SJCRH30 (cell line): ENCODE measurements at regions not wholly inside any gene's neighbourhood (a gene's known extent, or its start where the extent isn't known, plus 50 kb on each side); places are given as distances from the start of the nearest gene placed in this dataset.

Source experiments
- DNase-seq, 2 experiments: peaks; one replicate each; pipeline ENCODE4 v3.0.0-alpha.2; 2015 to 2020
- H3K27ac ChIP-seq: fragments of 250-450 bp; sonication (Bioruptor Pico); 2 replicates; pipeline ENCODE4 v1.5.1; 2020; ENCODE audit warnings: mild to moderate bottlenecking, moderate library complexity
- H3K27me3 ChIP-seq: fragments of 250-450 bp; sonication (Bioruptor Pico); 2 replicates; pipeline ENCODE4 v1.5.1; 2020; ENCODE audit warnings: mild to moderate bottlenecking, moderate library complexity
- H3K36me3 ChIP-seq: fragments of 250-450 bp; sonication (Bioruptor Pico); 2 replicates; pipeline ENCODE4 v1.5.1; 2020; ENCODE audit warnings: mild to moderate bottlenecking, moderate library complexity
- H3K4me1 ChIP-seq: fragments of 250-450 bp; sonication (Bioruptor Pico); 2 replicates; pipeline ENCODE4 v1.5.1; 2020; ENCODE audit warnings: mild to moderate bottlenecking, moderate library complexity
- H3K4me3 ChIP-seq: fragments of 250-450 bp; sonication (Bioruptor Pico); 2 replicates; pipeline ENCODE4 v1.5.1; 2020; ENCODE audit warnings: mild to moderate bottlenecking, moderate library complexity
- H3K9me3 ChIP-seq: fragments of 250-450 bp; sonication (Bioruptor Pico); replicated peaks from 2 replicates; pipeline ENCODE4 v1.5.1; 2020; ENCODE audit warnings: mild to moderate bottlenecking, moderate library complexity

DNA sequence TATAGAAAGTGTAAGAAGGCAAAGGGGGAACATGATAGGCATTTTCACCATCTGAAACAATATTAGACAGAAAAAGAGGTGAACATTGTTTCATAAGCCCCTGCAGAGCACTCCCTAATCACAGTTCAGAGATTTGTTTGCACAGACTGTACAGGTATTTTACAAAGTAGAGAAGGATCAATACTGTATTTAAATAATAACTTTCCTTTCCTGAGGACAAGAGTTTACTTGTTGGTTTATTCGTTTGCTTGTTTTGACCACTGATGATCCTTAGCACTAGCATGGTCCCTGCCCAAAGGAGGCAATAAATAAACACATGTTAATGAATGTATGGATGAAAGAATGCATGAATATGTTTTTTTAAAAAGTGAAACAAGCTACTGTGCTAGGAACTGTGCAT is 690.1 kb upstream of the COBL start:
- Histone ChIP-seq H3K9me3 (no peaks in the 10 kb centered on the region), H3K27me3 (no peaks in the 10 kb centered on the region), H3K36me3 (no peaks in the 10 kb centered on the region), H3K27ac (no peak overlapping the region), H3K4me3 (no peak overlapping the region), H3K4me1 (no peaks in the 10 kb centered on the region)
- no peak for DNase-seq

- H3K9me3 ChIP-seq, result no peaks in the 10 kb centered on the region
- no peaks in the 10 kb centered on the region for H3K4me1 ChIP-seq
- H3K27me3 ChIP-seq, result no peaks in the 10 kb centered on the region
- DNase-seq, result no peak
- no peak overlapping the region for H3K27ac ChIP-seq
- H3K36me3 ChIP-seq, result no peaks in the 10 kb centered on the region
- no peak overlapping the region for H3K4me3 ChIP-seq
These were observed 689.0 kb upstream of the COBL start for GRCh38 chr7:52005613-52006012.

DNA sequence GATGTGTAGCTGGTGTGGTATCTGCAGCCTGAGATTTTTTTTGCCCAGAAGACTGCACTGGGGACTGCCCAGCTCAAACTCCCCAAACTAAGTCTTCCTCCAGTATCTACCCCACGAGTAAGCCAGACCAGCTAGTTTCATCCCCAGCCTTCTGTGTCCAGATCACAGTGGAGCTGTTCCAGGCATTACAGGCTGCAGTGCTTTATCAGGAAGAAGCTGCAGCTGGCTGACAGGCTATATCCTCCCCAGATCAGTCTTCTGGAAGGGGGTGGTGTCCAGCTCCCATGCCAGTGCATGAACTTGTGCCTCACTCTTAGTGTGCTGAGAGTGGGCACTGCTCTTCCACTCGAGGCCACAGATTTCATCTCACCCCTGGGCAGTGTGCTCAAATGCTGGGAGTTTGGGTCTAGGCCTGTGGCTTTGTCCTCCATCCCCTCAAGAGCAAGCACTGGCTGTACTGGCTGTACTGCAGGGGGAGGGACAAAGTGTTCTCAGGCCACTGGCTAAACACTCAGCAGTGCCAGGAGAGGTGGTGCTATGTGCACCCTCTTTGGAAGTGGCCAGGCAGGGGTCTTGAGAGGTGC is 679.1 kb upstream of the COBL start:
- 0 out of 2 replicates have a peak, but pooled peaks cover 5% of the 10 kb centered on the region for H3K27me3 ChIP-seq
- H3K27ac ChIP-seq, result no peak overlapping the region
- no peaks in the 10 kb centered on the region for H3K9me3 ChIP-seq
- H3K4me3 ChIP-seq, result no peak overlapping the region
- H3K4me1 ChIP-seq, result no peaks in the 10 kb centered on the region
- no peaks in the 10 kb centered on the region for H3K36me3 ChIP-seq
- DNase-seq, result no peak

- Histone ChIP-seq H3K4me1 (0 out of 2 replicates have a peak, but pooled peaks cover 2% of the 10 kb centered on the region), H3K36me3 (no peaks in the 10 kb centered on the region), H3K27me3 (peaks cover 12% of the 10 kb centered on the region; the same call in 1 of the 2 replicates), H3K4me3 (no peak overlapping the region), H3K27ac (no peak overlapping the region), H3K9me3 (no peaks in the 10 kb centered on the region)
- DNase-seq, result no peak
These were observed 666.0 kb upstream of the COBL start for GRCh38 chr7:51982653-51983052.

- Histone ChIP-seq H3K4me3 (no peak overlapping the region), H3K27me3 (peaks cover 12% of the 10 kb centered on the region; the same call in 1 of the 2 replicates), H3K9me3 (no peaks in the 10 kb centered on the region), H3K27ac (no peak overlapping the region), H3K36me3 (no peaks in the 10 kb centered on the region), H3K4me1 (0 out of 2 replicates have a peak, but pooled peaks cover 2% of the 10 kb centered on the region)
- DNase-seq, result no peak
These were observed 664.2 kb upstream of the COBL start for GRCh38 chr7:51980812-51981211.

DNA sequence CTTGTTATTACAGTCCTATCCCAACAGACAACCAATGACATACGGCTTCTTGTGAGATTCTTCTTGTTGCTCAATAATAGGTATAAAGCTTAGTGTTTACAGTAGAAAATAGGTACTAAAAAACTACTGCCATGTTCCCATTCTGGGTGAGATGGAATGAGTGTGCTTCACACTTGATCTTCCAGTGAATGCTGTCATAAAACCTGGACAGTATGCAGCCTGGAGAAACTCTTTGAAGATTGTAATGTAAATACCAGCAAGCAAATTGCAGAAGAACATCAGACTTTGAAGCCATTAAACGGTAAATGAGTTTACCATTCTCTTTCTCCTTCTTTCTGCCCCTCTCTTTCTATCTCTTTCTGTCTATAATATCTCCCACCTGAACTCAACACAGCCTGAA is 663.7 kb upstream of the COBL start:
- DNase-seq, result no peak
- Histone ChIP-seq H3K4me3 (no peak overlapping the region), H3K4me1 (0 out of 2 replicates have a peak, but pooled peaks cover 2% of the 10 kb centered on the region), H3K27ac (no peak overlapping the region), H3K9me3 (no peaks in the 10 kb centered on the region), H3K36me3 (no peaks in the 10 kb centered on the region), H3K27me3 (peaks cover 12% of the 10 kb centered on the region; the same call in 1 of the 2 replicates)

- H3K4me3 ChIP-seq, result no peak overlapping the region
- H3K4me1 ChIP-seq, result 0 out of 2 replicates have a peak, but pooled peaks cover 2% of the 10 kb centered on the region
- H3K9me3 ChIP-seq, result no peaks in the 10 kb centered on the region
- H3K36me3 ChIP-seq, result no peaks in the 10 kb centered on the region
- H3K27me3 ChIP-seq, result peaks cover 12% of the 10 kb centered on the region; the same call in 1 of the 2 replicates
- H3K27ac ChIP-seq, result no peak overlapping the region
- DNase-seq, result no peak
These were observed 661.3 kb upstream of the COBL start for GRCh38 chr7:51977913-51978312.

DNA sequence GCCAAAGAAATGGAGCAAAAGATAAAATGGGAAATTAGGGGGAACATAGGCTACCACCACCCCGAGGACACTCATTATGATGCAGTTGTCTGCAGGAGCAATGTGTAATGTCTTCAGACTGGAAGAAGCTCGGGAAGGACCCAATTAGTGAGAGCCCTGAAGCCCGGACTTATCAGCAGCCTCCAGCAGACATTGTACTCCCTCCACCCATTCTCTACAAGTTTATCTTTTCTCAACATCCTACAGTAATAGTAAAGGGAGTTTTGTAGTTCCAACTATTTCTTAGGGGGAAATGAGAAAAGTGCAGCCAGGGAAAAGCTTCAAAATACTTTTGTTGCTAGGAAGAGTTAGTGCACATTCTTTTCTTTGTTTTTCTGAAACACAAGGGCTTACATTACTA is 657.3 kb upstream of the COBL start:
- no peak overlapping the region for H3K4me3 ChIP-seq
- H3K27me3 ChIP-seq, result peaks cover 14% of the 10 kb centered on the region; the same call in 1 of the 2 replicates
- H3K4me1 ChIP-seq, result no peaks in the 10 kb centered on the region
- no peaks in the 10 kb centered on the region for H3K36me3 ChIP-seq
- H3K9me3 ChIP-seq, result no peaks in the 10 kb centered on the region
- H3K27ac ChIP-seq, result no peak overlapping the region
- no peak for DNase-seq

GRCh38 chr7:51973071-51973470 is 656.5 kb upstream of the COBL start:
- peaks cover 9% of the 10 kb centered on the region; the same call in 1 of the 2 replicates for H3K27me3 ChIP-seq
- H3K4me1 ChIP-seq, result no peaks in the 10 kb centered on the region
- H3K27ac ChIP-seq, result no peak overlapping the region
- no peak for DNase-seq
- H3K36me3 ChIP-seq, result no peaks in the 10 kb centered on the region
- no peak overlapping the region for H3K4me3 ChIP-seq
- no peaks in the 10 kb centered on the region for H3K9me3 ChIP-seq

DNA sequence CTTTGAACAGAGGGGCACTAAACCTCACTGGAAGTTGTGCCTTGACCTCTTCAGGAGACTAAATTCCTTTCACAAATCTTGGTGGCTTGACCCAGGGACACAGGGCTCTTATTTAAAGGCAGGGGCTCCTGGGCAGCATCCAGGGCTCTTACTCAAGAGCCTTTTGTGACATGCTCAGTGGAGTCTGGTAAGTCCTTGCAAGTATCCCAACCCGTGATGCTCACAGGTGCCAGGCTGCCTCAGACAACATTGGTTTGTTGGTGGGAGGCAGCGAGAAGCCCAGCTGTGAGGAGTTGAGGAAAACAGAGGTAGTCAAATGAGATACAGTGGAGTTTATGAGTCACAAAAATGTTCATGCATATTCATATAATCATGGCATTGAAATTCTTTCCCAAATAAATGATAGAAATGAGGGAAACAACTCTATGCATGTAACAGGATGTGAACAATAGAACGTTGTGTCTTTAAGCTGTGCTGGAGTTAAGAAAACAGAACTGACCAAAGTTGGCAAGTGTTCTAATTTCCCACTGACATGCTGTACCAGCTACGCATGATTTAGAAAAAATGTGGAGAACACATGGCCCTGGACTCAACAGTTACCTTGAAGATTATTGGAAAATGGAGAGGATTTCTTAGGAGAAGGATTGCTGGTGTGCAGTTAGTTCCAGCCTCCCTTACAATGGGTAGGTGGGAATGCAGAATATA is 654.5 kb upstream of the COBL start:
- H3K36me3 ChIP-seq, result no peaks in the 10 kb centered on the region
- H3K4me1 ChIP-seq, result no peaks in the 10 kb centered on the region
- no peaks in the 10 kb centered on the region for H3K9me3 ChIP-seq
- H3K27ac ChIP-seq, result no peak overlapping the region
- no peak overlapping the region for H3K4me3 ChIP-seq
- peaks cover 9% of the 10 kb centered on the region; the same call in 1 of the 2 replicates for H3K27me3 ChIP-seq
- no peak for DNase-seq

DNA sequence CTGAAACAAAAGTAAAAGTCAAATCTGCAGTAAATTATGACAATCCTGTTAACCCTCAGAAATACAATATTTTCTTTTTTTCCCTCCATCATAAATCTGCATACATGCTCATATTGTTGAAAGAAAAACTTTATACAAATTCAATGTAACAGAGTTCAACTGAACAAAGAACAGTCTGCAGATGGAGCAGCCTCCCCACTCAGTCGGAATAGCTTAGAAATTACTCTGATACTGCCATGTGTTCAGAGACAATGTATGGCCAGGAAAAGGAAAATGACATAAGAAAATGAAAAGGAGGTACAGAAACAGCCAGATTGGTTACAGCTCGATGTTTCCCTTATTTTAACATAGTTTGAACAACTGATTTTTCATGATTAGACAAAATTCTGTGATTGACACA is 651.9 kb upstream of the COBL start:
- Histone ChIP-seq H3K9me3 (no peaks in the 10 kb centered on the region), H3K27ac (no peak overlapping the region), H3K27me3 (peaks cover 13% of the 10 kb centered on the region), H3K4me3 (no peak overlapping the region), H3K4me1 (no peaks in the 10 kb centered on the region), H3K36me3 (no peaks in the 10 kb centered on the region)
- no peak for DNase-seq

- Histone ChIP-seq H3K4me1 (no peaks in the 10 kb centered on the region), H3K4me3 (no peak overlapping the region), H3K36me3 (no peaks in the 10 kb centered on the region), H3K9me3 (no peaks in the 10 kb centered on the region), H3K27ac (no peak overlapping the region), H3K27me3 (peaks cover 8% of the 10 kb centered on the region)
- DNase-seq, result no peak
These were observed 648.8 kb upstream of the COBL start for GRCh38 chr7:51965454-51965853.

- Histone ChIP-seq H3K27me3 (peaks cover 3% of the 10 kb centered on the region; the same call in 1 of the 2 replicates), H3K9me3 (no peaks in the 10 kb centered on the region), H3K4me3 (no peak overlapping the region), H3K36me3 (no peaks in the 10 kb centered on the region), H3K27ac (no peak overlapping the region), H3K4me1 (no peaks in the 10 kb centered on the region)
- DNase-seq, result no peak
These were observed 645.2 kb upstream of the COBL start for GRCh38 chr7:51961804-51962203.

DNA sequence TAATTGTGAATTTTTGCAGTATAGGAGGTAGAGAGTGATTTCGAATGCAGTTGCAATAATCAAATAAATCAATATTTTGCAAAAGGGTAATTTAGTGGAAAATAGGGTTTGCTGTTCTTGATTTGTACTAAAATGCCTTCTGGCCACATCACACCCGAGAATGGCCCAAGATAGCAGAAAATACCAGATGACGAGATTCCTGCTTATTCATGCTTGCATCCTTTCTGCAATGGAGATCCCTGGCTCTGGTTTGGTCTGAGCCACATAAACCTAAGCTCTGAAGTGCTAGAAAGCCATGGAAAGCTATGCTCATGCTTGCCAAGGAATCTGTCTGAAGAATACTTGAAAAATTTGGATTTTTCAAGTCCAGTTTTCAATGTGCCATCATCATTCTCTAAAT is 634.2 kb upstream of the COBL start:
- DNase-seq, result no peak
- Histone ChIP-seq H3K9me3 (no peaks in the 10 kb centered on the region; the same call in 1 of the 2 replicates), H3K27me3 (peaks cover 3% of the 10 kb centered on the region; the same call in 1 of the 2 replicates), H3K4me3 (no peak overlapping the region), H3K4me1 (no peaks in the 10 kb centered on the region), H3K36me3 (no peaks in the 10 kb centered on the region), H3K27ac (no peak overlapping the region)

DNA sequence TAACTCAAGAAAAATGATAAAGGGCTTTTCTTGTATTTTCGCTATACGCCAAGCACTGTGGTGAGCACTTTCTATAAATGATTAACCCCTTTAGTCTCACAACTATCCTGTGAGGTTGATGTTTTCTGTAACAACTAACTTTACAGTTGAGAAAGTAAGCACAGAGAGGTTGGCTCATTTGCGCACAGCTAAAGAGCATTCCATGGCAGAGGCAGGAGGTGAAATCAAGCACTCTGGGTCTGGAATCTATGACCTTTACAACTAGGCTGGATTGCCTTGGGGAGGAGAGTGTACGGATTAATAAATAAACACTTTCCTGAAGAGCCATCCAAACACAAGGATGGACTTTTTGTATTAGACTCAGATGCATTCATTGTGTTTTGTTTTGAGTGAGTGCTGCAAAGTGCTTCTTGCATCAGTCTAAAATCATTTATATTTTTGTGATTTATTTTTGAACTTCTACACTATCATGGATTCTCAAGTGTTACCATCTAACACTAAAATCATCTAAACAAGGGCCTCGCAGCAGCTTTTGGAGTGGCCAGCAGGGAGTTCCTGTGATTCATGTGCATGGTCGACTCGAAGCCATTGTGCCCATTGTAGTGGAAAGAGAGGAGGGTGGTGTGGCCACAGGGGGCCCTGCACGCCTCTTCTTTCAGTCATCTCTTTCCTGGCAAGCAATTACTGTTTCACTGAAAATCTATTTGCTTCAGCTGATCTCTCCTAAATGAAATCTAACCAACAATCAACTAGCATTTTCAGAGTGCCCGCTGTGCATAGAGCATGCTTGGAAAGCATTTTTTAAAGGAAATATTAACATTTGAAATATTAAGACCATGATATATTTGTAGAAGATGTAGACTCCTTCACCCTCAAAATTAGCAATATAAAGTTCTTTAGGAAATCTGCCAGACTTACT is 633.4 kb upstream of the COBL start:
- no peak overlapping the region for H3K4me3 ChIP-seq
- H3K27me3 ChIP-seq, result no peaks in the 10 kb centered on the region
- DNase-seq, result no peak
- no peaks in the 10 kb centered on the region for H3K36me3 ChIP-seq
- H3K4me1 ChIP-seq, result no peaks in the 10 kb centered on the region
- no peaks in the 10 kb centered on the region; the same call in 1 of the 2 replicates for H3K9me3 ChIP-seq
- H3K27ac ChIP-seq, result no peak overlapping the region
